Common myeloid progenitor, CD34-positive (primary cell): ENCODE measurements at regions not wholly inside any gene's neighbourhood (a gene's known extent, or its start where the extent isn't known, plus 50 kb on each side); places are given as distances from the start of the nearest gene placed in this dataset.

Experiments
- CTCF ChIA-PET: fragments of 350-600 bp; sonication (Branson Sonifier 250); formaldehyde crosslinking; loops from one replicate; lab custom pipeline; 2021; ENCODE audit warnings: antibody characterized with exemption; lab: Charles Lee
- POLR2A ChIA-PET: fragments of 350-600 bp; sonication (Branson Sonifier 250); formaldehyde crosslinking; loops from one replicate; lab custom pipeline; 2021; ENCODE audit warnings: antibody characterized with exemption; lab: Charles Lee
- DNase-seq, 3 donors: peaks; one replicate each; pipeline versions ENCODE4 v3.0.0 to v3.0.0-alpha.2; 2013
- H3K27ac ChIP-seq, 2 experiments: 1 replicate in 1 of 2; 2 replicates in 1 of 2; pipeline ENCODE4 v1.7.0; 2013; ENCODE audit warnings: inconsistent platforms in 2 of 2, low read length in 2 of 2, mild to moderate bottlenecking in 2 of 2, low read depth in 1 of 2, moderate library complexity in 1 of 2; ENCODE audit not compliant: severe bottlenecking in 2 of 2, insufficient read depth in 1 of 2, poor library complexity in 1 of 2
- H3K27me3 ChIP-seq, 5 experiments: replicated peaks in 2 of 5; 1 replicate in 3 of 5; 2 replicates in 2 of 5; pipeline versions ENCODE4 v1.6.1 to v1.7.0; 2013; ENCODE audit warnings: low read length in 4 of 5, mild to moderate bottlenecking in 2 of 5, moderate library complexity in 2 of 5, inconsistent platforms in 1 of 5; ENCODE audit not compliant: insufficient read depth in 5 of 5, control insufficient read depth in 4 of 5
- H3K36me3 ChIP-seq, 4 experiments: 1 replicate in 2 of 4; 2 replicates in 2 of 4; pipeline versions ENCODE4 v1.6.1 to v1.7.0; 2013; ENCODE audit warnings: low read length in 3 of 4, control low read depth in 1 of 4, mild to moderate bottlenecking in 1 of 4; ENCODE audit not compliant: control insufficient read depth in 4 of 4, insufficient read depth in 4 of 4
- H3K4me1 ChIP-seq, 4 experiments: 1 replicate in 3 of 4; 2 replicates in 1 of 4; pipeline versions ENCODE4 v1.6.1 to v1.7.1; 2013; ENCODE audit warnings: low read length in 3 of 4, mild to moderate bottlenecking in 3 of 4, control low read depth in 1 of 4, inconsistent platforms in 1 of 4, moderate library complexity in 1 of 4; ENCODE audit not compliant: control insufficient read depth in 4 of 4, insufficient read depth in 4 of 4; ENCODE audit errors: control extremely low read depth in 1 of 4
- H3K4me3 ChIP-seq, 7 experiments: 1 replicate in 4 of 7; 2 replicates in 3 of 7; pipeline versions ENCODE4 v1.5.1 to v1.7.0; 2013; ENCODE audit warnings: mild to moderate bottlenecking in 7 of 7, low read length in 6 of 7, moderate library complexity in 6 of 7, inconsistent platforms in 2 of 7, low read depth in 2 of 7, control low read depth in 1 of 7; ENCODE audit not compliant: insufficient read depth in 4 of 7, control insufficient read depth in 1 of 7; ENCODE audit errors: extremely low read depth in 1 of 7
- H3K9me3 ChIP-seq, 5 experiments: 1 replicate in 4 of 5; 2 replicates in 1 of 5; pipeline versions ENCODE4 v1.6.1 to v1.7.1; 2013; ENCODE audit warnings: low read length in 4 of 5, mild to moderate bottlenecking in 2 of 5, inconsistent platforms in 1 of 5, low read depth in 1 of 5, moderate library complexity in 1 of 5; ENCODE audit not compliant: control insufficient read depth in 4 of 5, insufficient read depth in 2 of 5; ENCODE audit errors: control extremely low read depth in 1 of 5
- WGBS: methylation state at CpG from one replicate; pipeline ENCODE4 v1.1.5; 2013; ENCODE audit not compliant: insufficient coverage; 5-methylcytosine and 5-hydroxymethylcytosine counted together

DNA sequence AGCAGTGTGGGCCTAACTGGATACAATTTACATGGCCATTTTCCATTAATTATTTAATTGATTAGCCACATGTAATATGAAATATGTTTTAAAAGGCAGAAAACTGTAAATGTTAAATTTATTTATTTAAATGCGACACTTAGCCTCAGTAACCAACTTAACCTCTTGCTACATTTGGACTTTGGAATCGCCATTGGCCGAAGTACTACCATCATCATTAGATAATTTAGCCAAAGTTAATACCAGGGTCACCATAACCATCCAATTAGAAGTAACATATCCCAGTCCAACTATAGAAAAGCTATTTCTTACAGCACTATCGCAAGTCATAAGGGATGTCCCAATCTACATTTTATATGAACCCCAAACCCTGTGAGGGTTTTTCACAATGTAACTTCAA, 558.6 kb upstream of the IGFBP3 start:
- Histone ChIP-seq H3K4me1 (no peaks in the 10 kb centered on the region), H3K9me3 (peaks cover 0 to 14% (median 3%) of the 10 kb centered on the region in 5 experiments), H3K4me3 (no peak overlapping the region), H3K27ac (no peak overlapping the region), H3K36me3 (no peaks in the 10 kb centered on the region), H3K27me3 (no peaks in the 10 kb centered on the region)
- ChIA-PET CTCF (no interaction called here), POLR2A (no interaction called here)
- no peak for DNase-seq
- whole genome bisulfite sequencing: 100% methylated on average over 3 of the region's 4 CpGs

DNA sequence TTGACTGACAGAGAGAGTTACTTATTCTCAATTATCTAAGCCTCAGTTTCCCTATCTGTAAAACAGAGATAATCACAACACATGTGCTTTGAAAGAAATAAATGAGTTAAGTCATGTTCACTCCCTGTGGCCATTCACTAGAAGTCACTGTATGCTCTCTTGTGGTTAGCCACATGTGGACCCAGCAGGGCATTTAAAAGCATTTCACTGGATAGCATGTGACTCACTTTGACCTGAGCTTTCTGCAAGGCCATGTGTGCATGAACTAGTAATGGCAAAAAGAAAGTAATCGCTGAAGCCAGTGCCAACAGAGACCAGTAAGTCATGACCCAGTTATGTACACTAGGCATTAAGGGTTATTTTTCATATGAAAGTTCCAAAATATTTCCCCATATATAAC, 557.0 kb upstream of the IGFBP3 start:
- WGBS: no CpG with 5 or more reads among the region's 1 CpG
- no peaks in the 10 kb centered on the region for H3K4me1 ChIP-seq
- no peak overlapping the region for H3K27ac ChIP-seq
- no peak overlapping the region for H3K4me3 ChIP-seq
- ChIA-PET CTCF (no interaction called here), POLR2A (no interaction called here)
- H3K36me3 ChIP-seq: no peaks in the 10 kb centered on the region
- peaks cover 2 to 19% (median 3%) of the 10 kb centered on the region in 5 experiments for H3K9me3 ChIP-seq
- DNase-seq: no peak
- no peaks in the 10 kb centered on the region for H3K27me3 ChIP-seq

- peak; percentile 24 to 54 (median 35) for DNase-seq
- ChIA-PET POLR2A (no interaction called here), CTCF (no interaction called here)
- no peak overlapping the region for H3K27ac ChIP-seq
- H3K36me3 ChIP-seq: no peaks in the 10 kb centered on the region
- no peaks in the 10 kb centered on the region for H3K27me3 ChIP-seq
- H3K4me3 ChIP-seq: no peak overlapping the region
- no peaks in the 10 kb centered on the region for H3K4me1 ChIP-seq
- WGBS: 88% methylated on average over 5 of the region's 6 CpGs
- H3K9me3 ChIP-seq: peaks cover 9 to 62% (median 31%) of the 10 kb centered on the region in 5 experiments
These were observed 547.8 kb upstream of the IGFBP3 start for GRCh38 chr7:46468753-46469356.

- ChIA-PET CTCF (no interaction called here), POLR2A (no interaction called here)
- Histone ChIP-seq H3K4me1 (no peaks in the 10 kb centered on the region), H3K36me3 (no peaks in the 10 kb centered on the region), H3K27ac (no peak overlapping the region), H3K9me3 (peaks cover 5 to 37% (median 9%) of the 10 kb centered on the region in 5 experiments), H3K4me3 (no peak overlapping the region), H3K27me3 (no peaks in the 10 kb centered on the region)
- DNase-seq: no peak
These were observed 542.1 kb upstream of the IGFBP3 start for GRCh38 chr7:46463170-46463569.

- peak in 1 of 3 donors; percentile 3 for DNase-seq
- Histone ChIP-seq H3K27me3 (no peaks in the 10 kb centered on the region), H3K4me1 (no peaks in the 10 kb centered on the region), H3K27ac (no peak overlapping the region), H3K4me3 (no peak overlapping the region), H3K9me3 (peaks cover 0 to 20% (median 4%) of the 10 kb centered on the region in 5 experiments), H3K36me3 (no peaks in the 10 kb centered on the region)
- WGBS: 71% methylated on average over 1 of the region's 3 CpGs
- POLR2A ChIA-PET: no interaction called here
- CTCF ChIA-PET: no interaction called here
These were observed 540.3 kb upstream of the IGFBP3 start for GRCh38 chr7:46461334-46461777.

GRCh38 chr7:46459942-46460341, 538.9 kb upstream of the IGFBP3 start:
- no peak overlapping the region for H3K27ac ChIP-seq
- no peaks in the 10 kb centered on the region for H3K4me1 ChIP-seq
- peaks cover 0 to 13% (median 1%) of the 10 kb centered on the region in 5 experiments for H3K9me3 ChIP-seq
- CTCF ChIA-PET: no interaction called here
- H3K27me3 ChIP-seq: no peaks in the 10 kb centered on the region
- H3K4me3 ChIP-seq: no peak overlapping the region
- POLR2A ChIA-PET: no interaction called here
- no peak for DNase-seq
- no peaks in the 10 kb centered on the region for H3K36me3 ChIP-seq
- WGBS: 100% methylated on average over 1 of the region's 1 CpG

DNA sequence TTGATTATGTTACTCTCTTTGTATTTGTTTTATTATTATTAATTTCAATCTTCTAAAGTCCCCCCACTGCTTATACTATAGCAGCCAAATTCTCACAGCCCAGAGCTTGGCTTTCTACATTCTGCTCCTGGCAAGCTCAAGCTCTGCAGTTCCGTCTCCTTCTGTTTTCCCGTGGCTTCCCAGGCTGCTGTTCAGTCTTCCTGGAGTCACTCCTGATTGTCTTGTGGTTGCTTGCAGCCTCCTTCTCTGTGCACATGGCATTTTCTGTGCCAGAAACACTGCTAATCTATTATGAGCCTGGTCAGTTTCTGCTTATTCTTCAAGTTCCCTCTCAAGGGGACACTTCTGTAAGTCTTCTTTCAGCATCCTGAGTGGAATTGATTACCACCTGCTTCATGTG, 533.7 kb upstream of the IGFBP3 start:
- no peak overlapping the region for H3K27ac ChIP-seq
- H3K36me3 ChIP-seq: no peaks in the 10 kb centered on the region
- no peak overlapping the region for H3K4me3 ChIP-seq
- no peaks in the 10 kb centered on the region for H3K4me1 ChIP-seq
- no peaks in the 10 kb centered on the region for H3K27me3 ChIP-seq
- CTCF ChIA-PET: no interaction called here
- no peak for DNase-seq
- H3K9me3 ChIP-seq: peaks cover 0 to 4% (median 2%) of the 10 kb centered on the region in 5 experiments
- POLR2A ChIA-PET: no interaction called here
- 79% methylated on average over 2 of the region's 2 CpGs for WGBS
